DND-41 (cell line): ENCODE measurements at regions not wholly inside any gene's neighbourhood (a gene's known extent, or its start where the extent isn't known, plus 50 kb on each side); places are given as distances from the start of the nearest gene placed in this dataset.

Experiments used
- ATAC-seq: fragments of 200-7000 bp; cut with Tn5 transposase; 3 replicates; pipeline ENCODE4 v1.9.1; 2021; ENCODE audit warnings: low read depth; ENCODE audit not compliant: insufficient read depth
- DNase-seq: peaks from one replicate; pipeline ENCODE4 v3.0.0-alpha.2; 2020
- H2AFZ ChIP-seq: 2 replicates; pipeline ENCODE4 v1.6.0; 2012; ENCODE audit warnings: low read depth, low read length
- H3K27ac ChIP-seq: 2 replicates; pipeline ENCODE4 v1.5.1; 2012; ENCODE audit warnings: low read length, inconsistent platforms
- H3K27me3 ChIP-seq: fragments of 200-600 bp; sonication (generic); 2 replicates; pipeline ENCODE4 v1.6.0; 2012; ENCODE audit warnings: low read length, mild to moderate bottlenecking, inconsistent platforms; ENCODE audit not compliant: insufficient read depth, poor library complexity
- H3K36me3 ChIP-seq: 2 replicates; pipeline ENCODE4 v1.5.1; 2012; ENCODE audit warnings: low read length, inconsistent platforms; ENCODE audit not compliant: insufficient read depth
- H3K4me1 ChIP-seq: 2 replicates; pipeline ENCODE4 v1.5.1; 2012; ENCODE audit warnings: mild to moderate bottlenecking, low read length; ENCODE audit not compliant: insufficient read depth
- H3K4me2 ChIP-seq: 2 replicates; pipeline ENCODE4 v1.6.0; 2012; ENCODE audit warnings: mild to moderate bottlenecking, moderate library complexity, low read length, inconsistent platforms; ENCODE audit not compliant: insufficient read depth
- H3K4me3 ChIP-seq, 2 experiments: fragments of 200-600 bp in 1 of 2; shearing (Covaris generic) in 1 of 2; 2 replicates each; pipeline ENCODE4 v1.5.1; 2012 to 2016; ENCODE audit warnings: inconsistent platforms in 2 of 2, low read length in 2 of 2, mild to moderate bottlenecking in 2 of 2, low read depth in 1 of 2, moderate library complexity in 1 of 2
- H3K79me2 ChIP-seq: 2 replicates; pipeline ENCODE4 v1.6.0; 2012; ENCODE audit warnings: low read length, inconsistent platforms; ENCODE audit not compliant: insufficient read depth
- H3K9ac ChIP-seq: 2 replicates; pipeline ENCODE4 v1.6.0; 2012; ENCODE audit warnings: low read depth, mild to moderate bottlenecking, inconsistent platforms, low read length, moderate library complexity
- H3K9me3 ChIP-seq: 2 replicates; pipeline ENCODE4 v1.5.1; 2012; ENCODE audit warnings: low read length, moderate library complexity, mild to moderate bottlenecking, inconsistent platforms; ENCODE audit not compliant: insufficient read depth, severe bottlenecking
- H4K20me1 ChIP-seq: 2 replicates; pipeline ENCODE4 v1.6.0; 2012; ENCODE audit warnings: low read length; ENCODE audit not compliant: insufficient read depth
- EZH2 ChIP-seq: IDR thresholded peaks from 3 replicates; pipeline ENCODE4 v1.6.1; 2012; ENCODE audit warnings: borderline replicate concordance, low read depth, mild to moderate bottlenecking, moderate library complexity, low read length, inconsistent platforms; ENCODE audit not compliant: severe bottlenecking
- TF ChIP-seq, protein P1 (sequence below): IDR thresholded peaks from 2 replicates; pipeline ENCODE4 v1.5.1; 2012; ENCODE audit warnings: borderline replicate concordance, low read length, moderate library complexity, mild to moderate bottlenecking; ENCODE audit not compliant: poor library complexity, severe bottlenecking; ENCODE audit errors: extremely low read depth

GRCh38 chr13:89784161-89784809, 1563.2 kb upstream of the MIR17HG start:
- no peaks in the 10 kb centered on the region for H3K79me2 ChIP-seq
- H3K27me3 ChIP-seq: no peaks in the 10 kb centered on the region
- TF ChIP-seq, protein P1, sequence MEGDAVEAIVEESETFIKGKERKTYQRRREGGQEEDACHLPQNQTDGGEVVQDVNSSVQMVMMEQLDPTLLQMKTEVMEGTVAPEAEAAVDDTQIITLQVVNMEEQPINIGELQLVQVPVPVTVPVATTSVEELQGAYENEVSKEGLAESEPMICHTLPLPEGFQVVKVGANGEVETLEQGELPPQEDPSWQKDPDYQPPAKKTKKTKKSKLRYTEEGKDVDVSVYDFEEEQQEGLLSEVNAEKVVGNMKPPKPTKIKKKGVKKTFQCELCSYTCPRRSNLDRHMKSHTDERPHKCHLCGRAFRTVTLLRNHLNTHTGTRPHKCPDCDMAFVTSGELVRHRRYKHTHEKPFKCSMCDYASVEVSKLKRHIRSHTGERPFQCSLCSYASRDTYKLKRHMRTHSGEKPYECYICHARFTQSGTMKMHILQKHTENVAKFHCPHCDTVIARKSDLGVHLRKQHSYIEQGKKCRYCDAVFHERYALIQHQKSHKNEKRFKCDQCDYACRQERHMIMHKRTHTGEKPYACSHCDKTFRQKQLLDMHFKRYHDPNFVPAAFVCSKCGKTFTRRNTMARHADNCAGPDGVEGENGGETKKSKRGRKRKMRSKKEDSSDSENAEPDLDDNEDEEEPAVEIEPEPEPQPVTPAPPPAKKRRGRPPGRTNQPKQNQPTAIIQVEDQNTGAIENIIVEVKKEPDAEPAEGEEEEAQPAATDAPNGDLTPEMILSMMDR: no peak
- no peak for TF ChIP-seq EZH2
- H3K9me3 ChIP-seq: no peaks in the 10 kb centered on the region
- no peak overlapping the region for H2AFZ ChIP-seq
- ATAC-seq: no peak
- H3K27ac ChIP-seq: no peak overlapping the region
- no peak overlapping the region for H3K9ac ChIP-seq
- H3K36me3 ChIP-seq: no peaks in the 10 kb centered on the region
- H3K4me1 ChIP-seq: no peaks in the 10 kb centered on the region
- H3K4me3 ChIP-seq: no peak overlapping the region
- DNase-seq: no peak
- no peaks in the 10 kb centered on the region for H4K20me1 ChIP-seq
- H3K4me2 ChIP-seq: no peak overlapping the region

DNA sequence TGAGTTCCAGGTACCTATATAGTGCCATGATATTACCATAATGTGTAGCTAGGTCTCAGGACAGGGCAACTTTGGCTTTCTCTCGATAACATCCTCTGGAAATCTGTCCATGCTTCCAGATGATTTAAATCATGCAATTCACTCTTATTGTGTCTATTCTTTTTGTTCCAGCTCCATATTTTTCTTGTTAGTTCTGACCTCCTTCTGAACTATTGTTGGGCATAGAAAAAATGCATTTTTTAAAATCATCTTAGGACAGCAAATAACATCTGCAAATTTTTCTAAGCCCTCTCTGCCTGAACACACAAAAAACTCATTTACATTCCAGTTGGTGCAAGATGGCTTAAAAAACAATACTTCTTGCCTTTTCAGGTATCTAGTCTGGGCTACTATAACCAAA, 1561.0 kb upstream of the MIR17HG start:
- H3K4me1 ChIP-seq: no peaks in the 10 kb centered on the region
- ATAC-seq (no peak), DNase-seq (no peak)
- TF ChIP-seq, protein P1: no peak
- no peak for TF ChIP-seq EZH2
- no peaks in the 10 kb centered on the region for H3K36me3 ChIP-seq
- H2AFZ ChIP-seq: no peak overlapping the region
- no peak overlapping the region for H3K27ac ChIP-seq
- no peaks in the 10 kb centered on the region for H3K9me3 ChIP-seq
- no peak overlapping the region for H3K9ac ChIP-seq
- H3K79me2 ChIP-seq: no peaks in the 10 kb centered on the region
- H3K4me2 ChIP-seq: no peak overlapping the region
- no peak overlapping the region for H3K4me3 ChIP-seq
- no peaks in the 10 kb centered on the region for H3K27me3 ChIP-seq
- H4K20me1 ChIP-seq: no peaks in the 10 kb centered on the region

DNA sequence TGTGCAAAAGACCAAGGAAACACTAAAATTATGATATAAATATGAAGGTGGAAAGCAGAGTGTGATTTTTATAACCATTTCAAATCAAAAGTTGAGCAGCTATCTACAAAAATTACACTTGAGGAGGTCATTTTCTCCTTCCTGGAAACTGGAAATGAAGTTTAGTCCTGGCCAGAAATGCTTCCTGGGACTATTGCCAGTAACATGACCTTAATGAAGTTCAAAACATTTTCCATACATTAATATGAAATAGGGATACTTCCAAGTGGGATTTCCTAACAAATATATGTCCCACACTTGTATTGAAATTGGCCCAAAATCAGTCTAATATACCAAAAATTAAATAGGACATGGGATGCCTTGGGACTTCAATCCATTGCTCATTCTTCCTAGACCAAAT, 1556.8 kb upstream of the MIR17HG start:
- no peaks in the 10 kb centered on the region for H3K27me3 ChIP-seq
- no peak overlapping the region for H3K9ac ChIP-seq
- H2AFZ ChIP-seq: no peak overlapping the region
- no peaks in the 10 kb centered on the region for H3K79me2 ChIP-seq
- H3K27ac ChIP-seq: no peak overlapping the region
- ATAC-seq (no peak), DNase-seq (no peak)
- H3K4me1 ChIP-seq: no peaks in the 10 kb centered on the region
- TF ChIP-seq EZH2: no peak
- TF ChIP-seq, protein P1: no peak
- no peak overlapping the region for H3K4me3 ChIP-seq
- H3K9me3 ChIP-seq: no peaks in the 10 kb centered on the region
- H3K4me2 ChIP-seq: no peak overlapping the region
- H4K20me1 ChIP-seq: no peaks in the 10 kb centered on the region
- no peaks in the 10 kb centered on the region for H3K36me3 ChIP-seq
